ENCODE measurements at regions not wholly inside any gene's neighbourhood (a gene's known extent, or its start where the extent isn't known, plus 50 kb on each side); places are given as distances from the start of the nearest gene placed in this dataset.

DNA sequence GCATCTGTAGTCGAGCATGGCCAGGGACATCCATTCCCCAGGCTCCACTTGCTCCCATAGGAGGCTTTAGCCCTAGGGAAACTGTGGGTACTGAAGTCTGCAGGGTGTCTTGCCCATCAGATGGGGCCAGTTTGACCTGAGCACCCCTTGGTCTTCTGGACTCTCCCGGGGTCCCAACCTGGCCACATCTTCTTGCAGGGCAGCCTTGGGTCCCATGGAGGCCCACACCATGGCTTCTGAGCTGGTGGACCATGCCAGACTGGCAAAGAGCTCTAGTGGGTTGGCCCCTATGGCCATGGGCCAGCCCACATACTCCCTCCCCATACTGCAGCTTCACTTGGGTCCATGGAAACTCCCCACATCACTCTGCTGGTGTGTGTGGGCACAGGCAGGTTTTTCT is 154.4 kb upstream of the PRLR start:
- Histone ChIP-seq H3K9me2 (ENCODE audit: insufficient read depth) (no peaks in the 10 kb centered on the region), H3F3A (ENCODE audit: insufficient read depth) (no peaks in the 10 kb centered on the region), H4K20me1 (ENCODE audit: insufficient read depth) (no peaks in the 10 kb centered on the region), H3K79me2 (ENCODE audit: insufficient read depth) (no peaks in the 10 kb centered on the region), H3K27ac (no peak overlapping the region), H3K27me3 (replicated peaks; ENCODE audit: insufficient read depth) (no peaks in the 10 kb centered on the region), H3K4me3 (no peak overlapping the region), H2AFZ (no peak overlapping the region), H3K9me3 (ENCODE audit: low read depth) (no peaks in the 10 kb centered on the region), H3K9ac (no peak overlapping the region), H3K36me3 (ENCODE audit: low read depth) (no peaks in the 10 kb centered on the region), H3K4me2 (ENCODE audit: unreplicated experiment) (no peak overlapping the region), H3K4me1 (ENCODE audit: insufficient read depth) (no peaks in the 10 kb centered on the region)
- TF ChIP-seq EZH2phosphoT487 (IDR thresholded peaks at IDR 0.05; ENCODE audit: insufficient read depth, low read depth) (no peak), EZH2 (IDR thresholded peaks at IDR 0.05; ENCODE audit: insufficient read depth, poor library complexity, severe bottlenecking) (no peak)
- no peak for DNase-seq
- in situ Hi-C loops (cut with MboI) = no loop called here
- WGBS, 2 experiments (ENCODE audit: low coverage in 1 of 2, low lambda C conversion rate in 2 of 2, missing lambda C conversion rate in 2 of 2) = 28 to 63% methylated on average over 2 of the region's 2 CpGs

- H3K9me3 ChIP-seq (ENCODE audit: low read depth) = no peaks in the 10 kb centered on the region
- in situ Hi-C loops (cut with MboI) = no loop called here
- no peaks in the 10 kb centered on the region for H3K4me1 ChIP-seq (ENCODE audit: insufficient read depth)
- no peaks in the 10 kb centered on the region for H3K79me2 ChIP-seq (ENCODE audit: insufficient read depth)
- H3F3A ChIP-seq (ENCODE audit: insufficient read depth) = no peaks in the 10 kb centered on the region
- no peak overlapping the region for H3K4me3 ChIP-seq
- H3K36me3 ChIP-seq (ENCODE audit: low read depth) = no peaks in the 10 kb centered on the region
- H3K27ac ChIP-seq = no peak overlapping the region
- H3K9me2 ChIP-seq (ENCODE audit: insufficient read depth) = no peaks in the 10 kb centered on the region
- H3K9ac ChIP-seq = no peak overlapping the region
- no peak for TF ChIP-seq EZH2phosphoT487 (IDR thresholded peaks at IDR 0.05; ENCODE audit: insufficient read depth, low read depth)
- no peak for TF ChIP-seq EZH2 (IDR thresholded peaks at IDR 0.05; ENCODE audit: insufficient read depth, poor library complexity, severe bottlenecking)
- no peaks in the 10 kb centered on the region for H3K27me3 ChIP-seq (replicated peaks; ENCODE audit: insufficient read depth)
- no peak for DNase-seq
- H4K20me1 ChIP-seq (ENCODE audit: insufficient read depth) = no peaks in the 10 kb centered on the region
- 46 to 52% methylated on average over 3 of the region's 3 CpGs for WGBS, 2 experiments (ENCODE audit: low coverage in 1 of 2, low lambda C conversion rate in 2 of 2, missing lambda C conversion rate in 2 of 2)
- no peak overlapping the region for H3K4me2 ChIP-seq (ENCODE audit: unreplicated experiment)
- no peak overlapping the region for H2AFZ ChIP-seq
Observed at GRCh38 chr5:35383041-35383440, 152.8 kb upstream of the PRLR start.

- in situ Hi-C loops (cut with MboI) = no loop called here
- H3K27ac ChIP-seq = no peak overlapping the region
- TF ChIP-seq EZH2phosphoT487 (IDR thresholded peaks at IDR 0.05; ENCODE audit: insufficient read depth, low read depth) = no peak
- TF ChIP-seq EZH2 (IDR thresholded peaks at IDR 0.05; ENCODE audit: insufficient read depth, poor library complexity, severe bottlenecking) = no peak
- no peaks in the 10 kb centered on the region for H3K4me1 ChIP-seq (ENCODE audit: insufficient read depth)
- H3K9ac ChIP-seq = no peak overlapping the region
- no peak overlapping the region for H2AFZ ChIP-seq
- no peak for DNase-seq
- H3K9me2 ChIP-seq (ENCODE audit: insufficient read depth) = no peaks in the 10 kb centered on the region
- H3K4me3 ChIP-seq = no peak overlapping the region
- 22 to 26% methylated on average over 4 of the region's 4 CpGs for WGBS, 2 experiments (ENCODE audit: low coverage in 1 of 2, low lambda C conversion rate in 2 of 2, missing lambda C conversion rate in 2 of 2)
- H3F3A ChIP-seq (ENCODE audit: insufficient read depth) = no peaks in the 10 kb centered on the region
- no peaks in the 10 kb centered on the region for H4K20me1 ChIP-seq (ENCODE audit: insufficient read depth)
- no peaks in the 10 kb centered on the region for H3K27me3 ChIP-seq (replicated peaks; ENCODE audit: insufficient read depth)
- H3K36me3 ChIP-seq (ENCODE audit: low read depth) = no peaks in the 10 kb centered on the region
- H3K9me3 ChIP-seq (ENCODE audit: low read depth) = no peaks in the 10 kb centered on the region
- no peaks in the 10 kb centered on the region for H3K79me2 ChIP-seq (ENCODE audit: insufficient read depth)
- H3K4me2 ChIP-seq (ENCODE audit: unreplicated experiment) = no peak overlapping the region
Observed at GRCh38 chr5:35377653-35378052, 147.4 kb upstream of the PRLR start.

DNA sequence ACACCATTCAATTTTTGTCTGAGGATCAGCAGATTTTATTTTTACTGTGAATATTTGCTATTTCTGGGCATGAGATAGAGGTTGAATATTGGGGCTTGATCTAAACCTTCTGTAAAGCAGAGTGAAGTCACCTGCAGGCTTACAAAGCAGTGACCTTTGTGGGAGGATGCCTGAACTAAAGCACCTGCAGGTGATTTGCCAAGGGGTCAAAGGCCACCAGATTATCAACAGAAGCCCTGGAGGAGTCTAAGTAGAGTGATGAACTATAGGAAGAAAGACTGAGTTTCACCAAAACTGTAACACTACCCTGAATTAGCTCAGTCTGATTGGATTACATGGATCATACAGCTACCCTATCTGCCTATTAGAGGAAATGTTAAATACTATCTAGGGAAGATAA is 144.3 kb upstream of the PRLR start:
- H4K20me1 ChIP-seq (ENCODE audit: insufficient read depth) = no peaks in the 10 kb centered on the region
- no peaks in the 10 kb centered on the region for H3F3A ChIP-seq (ENCODE audit: insufficient read depth)
- H3K9me3 ChIP-seq (ENCODE audit: low read depth) = no peaks in the 10 kb centered on the region
- no peak overlapping the region for H3K4me2 ChIP-seq (ENCODE audit: unreplicated experiment)
- no peaks in the 10 kb centered on the region for H3K27me3 ChIP-seq (replicated peaks; ENCODE audit: insufficient read depth)
- no peaks in the 10 kb centered on the region for H3K36me3 ChIP-seq (ENCODE audit: low read depth)
- in situ Hi-C loops (cut with MboI) = no loop called here
- H3K27ac ChIP-seq = no peak overlapping the region
- no peak overlapping the region for H2AFZ ChIP-seq
- H3K4me1 ChIP-seq (ENCODE audit: insufficient read depth) = no peaks in the 10 kb centered on the region
- H3K4me3 ChIP-seq = no peak overlapping the region
- H3K79me2 ChIP-seq (ENCODE audit: insufficient read depth) = no peaks in the 10 kb centered on the region
- H3K9me2 ChIP-seq (ENCODE audit: insufficient read depth) = no peaks in the 10 kb centered on the region
- H3K9ac ChIP-seq = no peak overlapping the region
- no peak for DNase-seq
- TF ChIP-seq EZH2 (IDR thresholded peaks at IDR 0.05; ENCODE audit: insufficient read depth, poor library complexity, severe bottlenecking) = no peak
- no peak for TF ChIP-seq EZH2phosphoT487 (IDR thresholded peaks at IDR 0.05; ENCODE audit: insufficient read depth, low read depth)

GRCh38 chr5:35373249-35373648 is 143.0 kb upstream of the PRLR start:
- H3K4me2 ChIP-seq (ENCODE audit: unreplicated experiment) = no peak overlapping the region
- H3K4me3 ChIP-seq = no peak overlapping the region
- no peak overlapping the region for H3K9ac ChIP-seq
- TF ChIP-seq EZH2 (IDR thresholded peaks at IDR 0.05; ENCODE audit: insufficient read depth, poor library complexity, severe bottlenecking) = no peak
- TF ChIP-seq EZH2phosphoT487 (IDR thresholded peaks at IDR 0.05; ENCODE audit: insufficient read depth, low read depth) = no peak
- H3K79me2 ChIP-seq (ENCODE audit: insufficient read depth) = no peaks in the 10 kb centered on the region
- no peaks in the 10 kb centered on the region for H3K4me1 ChIP-seq (ENCODE audit: insufficient read depth)
- no peaks in the 10 kb centered on the region for H3F3A ChIP-seq (ENCODE audit: insufficient read depth)
- no peak for DNase-seq
- in situ Hi-C loops (cut with MboI) = no loop called here
- no peaks in the 10 kb centered on the region for H3K9me3 ChIP-seq (ENCODE audit: low read depth)
- H3K36me3 ChIP-seq (ENCODE audit: low read depth) = no peaks in the 10 kb centered on the region
- H4K20me1 ChIP-seq (ENCODE audit: insufficient read depth) = no peaks in the 10 kb centered on the region
- H3K9me2 ChIP-seq (ENCODE audit: insufficient read depth) = no peaks in the 10 kb centered on the region
- no peak overlapping the region for H3K27ac ChIP-seq
- no peak overlapping the region for H2AFZ ChIP-seq
- 0 out of 2 replicates have a peak, but pooled peaks cover 4% of the 10 kb centered on the region for H3K27me3 ChIP-seq (replicated peaks; ENCODE audit: insufficient read depth)
- 83 to 86% methylated on average over 3 of the region's 3 CpGs for WGBS, 2 experiments (ENCODE audit: low coverage in 1 of 2, low lambda C conversion rate in 2 of 2, missing lambda C conversion rate in 2 of 2)
